Left ventricle myocardium superior (tissue), 1 donor: ENCODE measurements at regions not wholly inside any gene's neighbourhood (a gene's known extent, or its start where the extent isn't known, plus 50 kb on each side); places are given as distances from the start of the nearest gene placed in this dataset.

Experiments used
- ATAC-seq: fragments of 200-7000 bp; cut with Tn5 transposase; one replicate; pipeline ENCODE4 v1.9.1; 2020; ENCODE audit warnings: mild to moderate bottlenecking, moderate library complexity
- DNase-seq: peaks from one replicate; pipeline ENCODE4 v3.0.0-alpha.2; 2020
- intact Hi-C: fragments of 100-400 bp; cut with micrococcal nuclease; formaldehyde crosslinking; loops from one replicate; pipeline ENCODE4 v1.11.0; 2022
- donor health status: DM: no; HTN: yes; CAD: no; lungs with severe emphysema.

GRCh38 chr6:33926451-33926850, 122.6 kb upstream of the MLN start:
- ATAC-seq (no peak), DNase-seq (no peak)
- intact Hi-C loops, result no loop called here

DNA sequence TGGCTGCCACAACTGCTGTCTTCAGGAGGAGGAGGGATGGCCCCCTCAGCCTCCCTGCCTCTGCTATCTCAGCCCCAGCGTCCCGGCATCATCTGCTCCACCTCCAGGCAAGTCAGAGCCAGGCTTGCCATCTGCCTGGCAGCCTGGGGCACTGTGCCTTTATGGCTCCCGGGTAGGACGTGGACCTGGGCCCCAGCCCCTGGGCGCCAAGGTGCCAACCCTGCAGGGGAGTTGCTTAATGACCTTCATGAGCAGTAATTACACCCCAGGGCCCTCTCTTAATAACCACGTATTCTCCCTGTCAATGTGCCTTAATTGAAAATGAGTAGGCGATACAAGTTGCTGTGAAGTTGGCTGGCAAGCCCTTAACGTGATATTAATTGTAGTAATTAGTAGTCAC, 122.1 kb upstream of the MLN start:
- ATAC-seq (no peak), DNase-seq (no peak)
- intact Hi-C loops, result no loop called here

DNA sequence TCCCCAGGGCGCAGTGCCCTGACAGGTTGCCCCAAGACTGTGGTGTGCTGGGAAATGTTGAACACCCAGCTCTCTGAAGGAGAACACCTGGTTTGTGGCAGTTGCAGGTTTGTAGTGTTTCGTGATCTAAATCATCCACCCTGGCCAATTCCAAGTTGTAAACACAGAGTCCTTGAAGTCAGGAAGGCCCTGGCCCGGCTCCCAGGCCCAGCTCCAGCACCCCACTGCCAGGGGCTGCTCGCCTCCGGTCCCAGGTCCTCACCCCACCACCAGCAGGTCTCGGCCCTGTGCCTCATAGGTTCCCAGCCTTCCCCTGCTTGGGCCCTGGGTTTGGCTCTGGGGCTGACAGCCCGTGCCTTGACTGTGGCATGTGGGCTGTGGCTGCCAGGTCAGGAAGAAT, 121.4 kb upstream of the MLN start:
- ATAC-seq (no peak), DNase-seq (no peak)
- intact Hi-C loops, result no loop called here

- intact Hi-C loops, result no loop called here
- ATAC-seq (no peak), DNase-seq (no peak)
These were observed 120.9 kb upstream of the MLN start for GRCh38 chr6:33924681-33925080.

- ATAC-seq, result no peak
- no peak for DNase-seq
- intact Hi-C loops, result no loop called here
These were observed 120.2 kb upstream of the MLN start for GRCh38 chr6:33923857-33924514.

DNA sequence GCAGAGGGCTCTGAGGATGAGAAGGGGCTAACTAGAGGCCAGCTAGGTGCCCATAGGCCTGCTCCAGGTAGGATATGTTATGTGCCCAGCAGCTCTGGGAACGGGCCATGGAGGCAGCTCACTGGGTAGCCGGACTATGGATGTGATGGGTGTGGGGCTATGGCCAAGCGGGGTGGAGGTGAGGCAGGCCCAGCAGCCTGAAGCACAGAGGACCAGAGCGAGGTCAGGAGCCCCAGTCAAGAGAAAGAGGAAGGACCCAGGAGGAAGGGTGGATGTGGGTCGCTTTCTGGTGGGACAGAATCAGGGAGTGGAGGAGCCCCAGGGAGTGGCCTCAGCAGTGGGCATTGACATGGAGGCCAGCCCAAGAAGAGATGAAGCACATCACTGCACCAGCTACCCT, 117.9 kb upstream of the MLN start:
- intact Hi-C loops, result no loop called here
- ATAC-seq (no peak), DNase-seq (no peak)

GRCh38 chr6:33918175-33918695, 114.4 kb upstream of the MLN start:
- DNase-seq (no peak), ATAC-seq (no peak)
- intact Hi-C loops, result no loop called here

DNA sequence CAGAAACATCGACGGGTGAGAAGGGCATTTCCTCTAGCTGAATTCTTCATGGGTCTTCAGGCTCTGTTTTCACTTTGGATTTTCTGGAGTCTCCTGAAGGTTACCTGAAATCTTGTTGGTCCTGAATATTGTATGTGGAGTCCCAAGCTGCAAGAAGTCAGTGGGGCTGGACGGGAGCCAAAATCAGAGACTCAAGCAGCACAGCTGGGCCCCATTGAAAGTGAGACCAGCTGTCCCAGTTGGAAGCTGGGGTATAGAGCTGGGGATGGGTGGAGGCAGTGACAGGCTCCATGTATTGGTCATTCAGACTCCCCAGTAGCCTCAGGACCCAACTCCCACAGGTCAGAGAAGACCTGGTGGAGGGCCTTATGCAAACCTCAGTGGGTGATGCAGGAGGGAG, 111.3 kb upstream of the MLN start:
- DNase-seq, result peak; percentile 53
- intact Hi-C loops, result no loop called here
- ATAC-seq, result peak; percentile 54

DNA sequence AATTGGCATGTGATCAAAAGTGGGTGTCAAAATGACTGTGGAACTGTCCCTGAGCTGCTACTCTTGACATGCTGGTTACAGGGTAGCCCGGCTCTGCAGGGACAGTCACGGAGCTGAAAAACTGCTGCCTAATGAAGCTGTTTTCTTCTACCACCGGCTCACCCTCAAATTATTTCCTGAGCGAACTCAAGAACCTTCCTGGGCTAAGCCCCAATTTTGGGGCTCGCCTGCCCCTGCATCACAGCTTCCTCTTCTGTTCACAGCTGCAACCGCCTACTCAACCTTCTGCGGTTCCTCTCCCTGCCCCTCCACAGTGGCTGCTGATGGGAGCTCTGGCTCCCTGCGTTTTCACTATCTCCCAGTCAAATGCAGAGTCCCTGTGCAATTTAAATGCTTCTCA, 110.8 kb upstream of the MLN start:
- DNase-seq (peak; percentile 34), ATAC-seq (peak; percentile 50)
- intact Hi-C loops, result no loop called here

GRCh38 chr6:33912195-33912594, 108.4 kb upstream of the MLN start:
- ATAC-seq (no peak), DNase-seq (no peak)
- intact Hi-C loops, result no loop called here

GRCh38 chr6:33911488-33911887, 107.7 kb upstream of the MLN start:
- no peak for ATAC-seq
- intact Hi-C loops, result no loop called here
- no peak for DNase-seq

- ATAC-seq (no peak), DNase-seq (no peak)
- intact Hi-C loops, result no loop called here
These were observed 106.8 kb upstream of the MLN start for GRCh38 chr6:33910594-33910993.

DNA sequence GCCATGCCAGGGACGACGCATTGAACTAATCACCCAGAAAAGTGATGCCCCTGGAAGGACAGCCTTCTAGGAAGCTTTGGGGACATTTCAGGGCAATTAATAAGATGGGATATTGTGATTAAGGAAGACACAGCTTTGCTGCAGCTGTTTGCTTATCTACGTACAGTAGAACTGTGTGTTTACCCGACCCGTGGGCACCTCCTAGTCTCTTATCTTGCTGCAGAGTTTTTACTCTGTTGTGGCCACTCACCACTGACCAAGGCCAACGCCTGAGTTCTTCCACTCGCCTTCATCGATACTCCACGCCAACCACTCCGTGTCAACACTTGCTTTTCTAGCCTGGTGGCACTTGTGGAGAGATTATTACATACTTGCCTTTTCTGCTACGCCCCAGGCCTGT, 105.9 kb upstream of the MLN start:
- intact Hi-C loops, result no loop called here
- DNase-seq (no peak), ATAC-seq (no peak)

DNA sequence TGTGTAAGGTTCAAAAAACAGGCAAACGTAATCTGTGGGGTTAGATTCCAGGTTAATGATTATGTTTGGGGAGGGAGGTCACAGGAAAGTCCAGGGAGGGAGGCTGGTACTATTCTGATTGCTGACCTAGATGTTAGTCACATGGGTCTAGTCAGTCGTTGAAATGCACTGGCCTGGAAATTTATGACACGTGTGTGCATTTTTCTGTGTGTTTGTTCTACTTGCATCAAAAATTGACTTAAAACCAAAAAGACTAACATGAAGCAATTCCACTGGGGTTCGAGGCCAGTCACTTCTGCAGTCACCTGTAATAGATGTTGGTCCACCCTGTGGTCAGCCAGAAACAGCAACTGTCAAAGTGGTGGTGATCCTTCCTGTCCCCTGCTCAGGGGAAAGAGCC, 104.2 kb upstream of the MLN start:
- ATAC-seq, result no peak
- intact Hi-C loops, result no loop called here
- DNase-seq, result no peak

- DNase-seq, result no peak
- no peak for ATAC-seq
- intact Hi-C loops, result no loop called here
These were observed 103.4 kb upstream of the MLN start for GRCh38 chr6:33907227-33907626.

- DNase-seq, result no peak
- intact Hi-C loops, result no loop called here
- ATAC-seq, result no peak
These were observed 102.6 kb upstream of the MLN start for GRCh38 chr6:33906439-33906838.

GRCh38 chr6:33905071-33905609, 101.3 kb upstream of the MLN start:
- DNase-seq, result no peak
- no peak for ATAC-seq
- intact Hi-C loops, result no loop called here

GRCh38 chr6:33904747-33905065, 100.9 kb upstream of the MLN start:
- DNase-seq (no peak), ATAC-seq (no peak)
- intact Hi-C loops, result no loop called here

DNA sequence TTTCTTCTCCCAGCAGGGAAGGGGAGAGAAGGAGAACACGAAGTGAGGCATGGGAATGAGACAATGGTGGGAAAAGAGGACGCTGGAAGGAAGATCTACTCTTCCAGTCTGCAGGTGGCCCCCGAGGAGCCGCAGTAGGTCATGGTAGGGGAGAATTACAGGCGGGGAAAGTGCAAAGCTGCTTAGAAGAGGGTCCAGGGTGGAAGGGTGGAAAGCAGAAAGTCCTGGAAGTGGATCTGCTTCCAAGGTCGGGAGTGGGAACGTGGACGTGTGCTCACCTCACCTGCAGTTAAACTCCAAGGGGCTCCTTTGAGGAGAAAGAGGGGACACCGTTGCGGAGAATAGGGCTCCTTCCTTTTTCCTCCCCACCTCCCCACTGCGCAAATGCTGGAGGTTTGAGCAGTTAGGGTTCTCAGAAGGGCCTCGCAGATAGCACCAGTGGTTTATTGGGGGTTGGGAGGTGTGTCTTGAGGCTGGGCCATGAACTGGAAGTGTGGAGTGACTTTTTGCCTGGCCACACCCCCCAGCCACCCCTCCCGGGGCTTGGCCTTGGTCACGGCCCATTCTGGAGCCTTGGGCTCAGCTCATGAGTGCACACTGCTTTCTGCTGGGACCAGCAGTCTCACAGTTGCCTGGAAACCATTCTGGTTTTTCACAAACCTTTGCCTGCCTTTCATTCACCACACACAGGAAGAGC, 100.4 kb upstream of the MLN start:
- peak; percentile 59 for ATAC-seq
- peak; percentile 40 for DNase-seq
- intact Hi-C loops, result no loop called here

DNA sequence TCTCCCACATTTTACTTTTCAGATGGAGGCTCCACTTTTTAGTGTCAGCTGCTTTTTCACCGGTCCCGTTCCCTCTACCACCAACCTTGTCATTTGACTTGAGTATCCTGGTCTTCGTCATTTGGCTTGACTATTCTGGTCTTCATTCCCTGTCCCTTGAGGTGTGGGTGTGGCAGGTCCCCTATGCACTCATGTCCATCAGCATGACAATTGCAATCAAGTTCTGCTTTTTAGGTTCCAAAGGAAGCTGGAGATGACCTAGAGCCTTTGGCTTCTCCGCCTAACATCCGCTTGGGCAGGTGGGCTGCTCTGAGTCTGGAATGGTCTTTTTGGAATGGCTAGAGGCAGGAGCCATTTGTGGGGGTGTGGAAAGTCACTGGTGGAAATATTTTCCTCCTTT, 99.8 kb upstream of the MLN start:
- DNase-seq (no peak), ATAC-seq (no peak)
- intact Hi-C loops, result no loop called here

- DNase-seq (no peak), ATAC-seq (peak; percentile 34)
- intact Hi-C loops, result no loop called here
These were observed 98.7 kb upstream of the MLN start for GRCh38 chr6:33902457-33902853.
